ENCODE measurements at regions not wholly inside any gene's neighbourhood (a gene's known extent, or its start where the extent isn't known, plus 50 kb on each side); places are given as distances from the start of the nearest gene placed in this dataset.

DNA sequence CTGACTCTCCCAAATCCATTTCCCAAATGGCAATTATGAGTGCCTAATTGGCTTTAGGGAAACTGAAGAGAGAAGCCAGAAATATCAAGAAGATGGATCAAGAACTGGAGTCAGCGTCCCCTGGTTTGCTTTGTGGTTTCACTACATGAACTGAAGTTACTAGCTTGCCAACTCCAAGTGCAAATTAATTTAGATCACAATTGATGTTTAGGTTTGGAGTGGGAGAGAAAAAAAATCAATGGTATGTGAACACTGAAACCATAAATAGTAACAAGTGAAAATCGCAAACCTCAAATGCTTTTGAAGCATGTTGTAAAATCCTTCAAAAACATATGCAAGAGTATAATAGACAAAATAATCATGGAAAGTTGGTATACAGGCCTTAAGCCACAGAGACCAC is 1528.6 kb upstream of the SLC10A2 start:
- Histone ChIP-seq H2AFZ (ENCODE audit: low read depth, low read length) (no peak overlapping the region), H3K9ac (ENCODE audit: low read length) (no peak overlapping the region), H3K4me2 (ENCODE audit: low read length) (no peak overlapping the region), H3K9me3 (ENCODE audit: insufficient read depth, low read length) (no peaks in the 10 kb centered on the region), H3K36me3 (replicated peaks; ENCODE audit: low read depth, low read length) (no peaks in the 10 kb centered on the region), H3K4me3 (ENCODE audit: low read length) (no peak overlapping the region), H3K4me1 (ENCODE audit: low read length) (no peaks in the 10 kb centered on the region), H3K27ac (ENCODE audit: low read length) (no peak overlapping the region), H4K20me1 (ENCODE audit: insufficient read depth, low read length) (no peaks in the 10 kb centered on the region), H3K79me2 (ENCODE audit: low read length) (no peaks in the 10 kb centered on the region), H3K27me3 (ENCODE audit: low read depth, low read length) (no peaks in the 10 kb centered on the region)
- no peak for TF ChIP-seq EZH2phosphoT487 (IDR thresholded peaks at IDR 0.05; ENCODE audit: low read depth)
- TF ChIP-seq, protein P1, sequence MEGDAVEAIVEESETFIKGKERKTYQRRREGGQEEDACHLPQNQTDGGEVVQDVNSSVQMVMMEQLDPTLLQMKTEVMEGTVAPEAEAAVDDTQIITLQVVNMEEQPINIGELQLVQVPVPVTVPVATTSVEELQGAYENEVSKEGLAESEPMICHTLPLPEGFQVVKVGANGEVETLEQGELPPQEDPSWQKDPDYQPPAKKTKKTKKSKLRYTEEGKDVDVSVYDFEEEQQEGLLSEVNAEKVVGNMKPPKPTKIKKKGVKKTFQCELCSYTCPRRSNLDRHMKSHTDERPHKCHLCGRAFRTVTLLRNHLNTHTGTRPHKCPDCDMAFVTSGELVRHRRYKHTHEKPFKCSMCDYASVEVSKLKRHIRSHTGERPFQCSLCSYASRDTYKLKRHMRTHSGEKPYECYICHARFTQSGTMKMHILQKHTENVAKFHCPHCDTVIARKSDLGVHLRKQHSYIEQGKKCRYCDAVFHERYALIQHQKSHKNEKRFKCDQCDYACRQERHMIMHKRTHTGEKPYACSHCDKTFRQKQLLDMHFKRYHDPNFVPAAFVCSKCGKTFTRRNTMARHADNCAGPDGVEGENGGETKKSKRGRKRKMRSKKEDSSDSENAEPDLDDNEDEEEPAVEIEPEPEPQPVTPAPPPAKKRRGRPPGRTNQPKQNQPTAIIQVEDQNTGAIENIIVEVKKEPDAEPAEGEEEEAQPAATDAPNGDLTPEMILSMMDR (IDR thresholded peaks at IDR 0.05; ENCODE audit: low read depth, low read length): no peak

DNA sequence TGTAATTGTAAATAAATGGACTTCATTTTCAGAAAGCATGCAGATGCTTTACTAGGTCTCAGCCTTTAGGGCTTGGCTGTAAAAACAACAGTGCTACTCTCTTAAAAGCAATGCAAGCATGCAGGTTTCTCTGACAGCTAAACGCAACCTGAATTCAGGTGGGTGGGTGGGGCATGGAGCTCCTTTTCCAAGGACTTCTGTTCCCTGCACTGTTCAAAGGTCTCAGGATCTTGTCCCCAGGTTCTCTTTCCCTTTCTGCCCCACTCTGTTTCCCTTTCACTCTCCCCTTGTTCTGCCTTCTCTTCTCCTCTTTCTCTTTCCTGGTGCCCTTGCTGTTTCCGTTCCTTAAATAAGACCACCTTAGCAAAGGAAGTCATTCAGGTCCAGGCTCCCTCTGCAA is 1527.5 kb upstream of the SLC10A2 start:
- Histone ChIP-seq H3K27ac (ENCODE audit: low read length) (no peak overlapping the region), H3K36me3 (replicated peaks; ENCODE audit: low read depth, low read length) (no peaks in the 10 kb centered on the region), H3K27me3 (ENCODE audit: low read depth, low read length) (no peaks in the 10 kb centered on the region), H3K79me2 (ENCODE audit: low read length) (no peaks in the 10 kb centered on the region), H3K4me3 (ENCODE audit: low read length) (no peak overlapping the region), H2AFZ (ENCODE audit: low read depth, low read length) (no peak overlapping the region), H3K9ac (ENCODE audit: low read length) (no peak overlapping the region), H4K20me1 (ENCODE audit: insufficient read depth, low read length) (no peaks in the 10 kb centered on the region), H3K9me3 (ENCODE audit: insufficient read depth, low read length) (no peaks in the 10 kb centered on the region), H3K4me2 (ENCODE audit: low read length) (no peak overlapping the region), H3K4me1 (ENCODE audit: low read length) (no peaks in the 10 kb centered on the region)
- TF ChIP-seq, protein P1 (IDR thresholded peaks at IDR 0.05; ENCODE audit: low read depth, low read length): no peak
- no peak for TF ChIP-seq EZH2phosphoT487 (IDR thresholded peaks at IDR 0.05; ENCODE audit: low read depth)

DNA sequence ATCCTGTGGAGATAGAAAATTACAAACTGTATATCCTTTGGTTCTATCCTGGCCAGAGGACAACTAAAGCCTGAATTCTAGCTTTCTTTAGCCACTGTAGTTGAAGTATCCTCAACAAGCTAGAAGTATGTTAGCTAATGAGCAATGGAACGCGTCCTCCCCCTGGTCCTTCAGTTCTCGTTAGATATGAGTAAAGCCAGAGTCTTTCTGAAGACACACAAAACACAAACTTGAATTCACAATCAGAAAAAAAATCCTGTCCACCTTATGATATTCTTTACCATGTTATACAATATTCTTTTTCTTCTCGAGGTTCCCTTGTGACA is 1527.0 kb upstream of the SLC10A2 start:
- Histone ChIP-seq H3K4me3 (ENCODE audit: low read length) (no peak overlapping the region), H3K4me1 (ENCODE audit: low read length) (no peaks in the 10 kb centered on the region), H3K9ac (ENCODE audit: low read length) (no peak overlapping the region), H3K79me2 (ENCODE audit: low read length) (no peaks in the 10 kb centered on the region), H4K20me1 (ENCODE audit: insufficient read depth, low read length) (no peaks in the 10 kb centered on the region), H3K36me3 (replicated peaks; ENCODE audit: low read depth, low read length) (no peaks in the 10 kb centered on the region), H3K27ac (ENCODE audit: low read length) (no peak overlapping the region), H3K27me3 (ENCODE audit: low read depth, low read length) (no peaks in the 10 kb centered on the region), H2AFZ (ENCODE audit: low read depth, low read length) (no peak overlapping the region), H3K9me3 (ENCODE audit: insufficient read depth, low read length) (no peaks in the 10 kb centered on the region), H3K4me2 (ENCODE audit: low read length) (no peak overlapping the region)
- TF ChIP-seq, protein P1 (IDR thresholded peaks at IDR 0.05; ENCODE audit: low read depth, low read length): no peak
- TF ChIP-seq EZH2phosphoT487 (IDR thresholded peaks at IDR 0.05; ENCODE audit: low read depth): no peak

DNA sequence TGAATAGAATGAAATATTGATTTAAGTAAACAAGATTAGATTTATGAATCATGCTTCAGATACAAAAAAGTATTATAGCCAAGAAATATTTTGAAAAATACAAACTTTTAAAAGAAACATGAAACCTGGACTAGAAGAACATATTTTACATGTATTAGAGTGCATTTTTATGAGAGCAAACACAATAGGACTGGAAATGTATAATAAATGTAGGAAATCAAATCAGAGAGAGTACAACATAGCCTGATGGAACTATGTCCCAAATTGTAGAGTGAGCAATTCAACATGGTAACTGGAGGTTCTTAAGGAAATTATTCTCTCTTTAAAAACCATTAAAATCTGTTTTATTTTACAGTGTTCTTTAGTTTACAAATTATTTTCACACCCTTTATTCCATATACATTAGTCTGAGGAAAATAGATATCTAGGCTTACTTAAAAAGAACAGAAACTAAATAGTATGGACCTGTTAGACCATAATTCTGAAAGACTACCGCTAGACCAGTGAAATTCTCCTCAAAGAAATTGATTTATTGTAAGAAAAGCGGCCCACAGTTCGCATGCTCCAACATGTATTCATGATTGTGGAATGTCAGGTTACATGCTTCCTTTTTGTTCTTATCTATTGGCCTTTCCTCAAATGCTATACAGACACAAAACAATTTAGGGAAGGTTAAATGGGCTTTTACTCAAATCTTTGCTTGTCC is 1526.5 kb upstream of the SLC10A2 start:
- Histone ChIP-seq H3K4me1 (ENCODE audit: low read length) (no peaks in the 10 kb centered on the region), H2AFZ (ENCODE audit: low read depth, low read length) (no peak overlapping the region), H3K36me3 (replicated peaks; ENCODE audit: low read depth, low read length) (no peaks in the 10 kb centered on the region), H3K4me2 (ENCODE audit: low read length) (no peak overlapping the region), H3K9me3 (ENCODE audit: insufficient read depth, low read length) (no peaks in the 10 kb centered on the region), H3K4me3 (ENCODE audit: low read length) (no peak overlapping the region), H4K20me1 (ENCODE audit: insufficient read depth, low read length) (no peaks in the 10 kb centered on the region), H3K27ac (ENCODE audit: low read length) (no peak overlapping the region), H3K27me3 (ENCODE audit: low read depth, low read length) (no peaks in the 10 kb centered on the region), H3K79me2 (ENCODE audit: low read length) (no peaks in the 10 kb centered on the region), H3K9ac (ENCODE audit: low read length) (no peak overlapping the region)
- TF ChIP-seq, protein P1 (IDR thresholded peaks at IDR 0.05; ENCODE audit: low read depth, low read length): no peak
- TF ChIP-seq EZH2phosphoT487 (IDR thresholded peaks at IDR 0.05; ENCODE audit: low read depth): no peak

All from OCI-LY3 (cell line).